Peyer's patch (tissue), 4 donors: ENCODE measurements at regions not wholly inside any gene's neighbourhood (a gene's known extent, or its start where the extent isn't known, plus 50 kb on each side); places are given as distances from the start of the nearest gene placed in this dataset.

Experiments used
- POLR2A ChIP-seq, 2 donors: fragments of 450-650 bp; IDR thresholded peaks; one replicate each; pipeline ENCODE4 v1.5.1; 2017; ENCODE audit warnings: antibody characterized with exemption in 2 of 2, mild to moderate bottlenecking in 2 of 2, moderate library complexity in 2 of 2
- TF ChIP-seq, protein P1 (sequence below), 6 experiments: fragments of 450-650 bp in 4 of 6; fragments of 200-600 bp in 2 of 6; sonication (generic) in 1 of 6; IDR thresholded peaks; one replicate each; pipeline ENCODE4 v1.5.1; 2017 to 2019; ENCODE audit warnings: antibody characterized with exemption in 6 of 6, mild to moderate bottlenecking in 3 of 6, moderate library complexity in 1 of 6

GRCh38 chr3:144119633-144120032, 148.0 kb downstream of the DIPK2A start:
- TF ChIP-seq, protein P1, sequence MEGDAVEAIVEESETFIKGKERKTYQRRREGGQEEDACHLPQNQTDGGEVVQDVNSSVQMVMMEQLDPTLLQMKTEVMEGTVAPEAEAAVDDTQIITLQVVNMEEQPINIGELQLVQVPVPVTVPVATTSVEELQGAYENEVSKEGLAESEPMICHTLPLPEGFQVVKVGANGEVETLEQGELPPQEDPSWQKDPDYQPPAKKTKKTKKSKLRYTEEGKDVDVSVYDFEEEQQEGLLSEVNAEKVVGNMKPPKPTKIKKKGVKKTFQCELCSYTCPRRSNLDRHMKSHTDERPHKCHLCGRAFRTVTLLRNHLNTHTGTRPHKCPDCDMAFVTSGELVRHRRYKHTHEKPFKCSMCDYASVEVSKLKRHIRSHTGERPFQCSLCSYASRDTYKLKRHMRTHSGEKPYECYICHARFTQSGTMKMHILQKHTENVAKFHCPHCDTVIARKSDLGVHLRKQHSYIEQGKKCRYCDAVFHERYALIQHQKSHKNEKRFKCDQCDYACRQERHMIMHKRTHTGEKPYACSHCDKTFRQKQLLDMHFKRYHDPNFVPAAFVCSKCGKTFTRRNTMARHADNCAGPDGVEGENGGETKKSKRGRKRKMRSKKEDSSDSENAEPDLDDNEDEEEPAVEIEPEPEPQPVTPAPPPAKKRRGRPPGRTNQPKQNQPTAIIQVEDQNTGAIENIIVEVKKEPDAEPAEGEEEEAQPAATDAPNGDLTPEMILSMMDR (IDR thresholded peaks at IDR 0.05), result no peak
- no peak for TF ChIP-seq POLR2A (IDR thresholded peaks at IDR 0.05)
